ENCODE measurements at regions not wholly inside any gene's neighbourhood (a gene's known extent, or its start where the extent isn't known, plus 50 kb on each side); places are given as distances from the start of the nearest gene placed in this dataset.

DNA sequence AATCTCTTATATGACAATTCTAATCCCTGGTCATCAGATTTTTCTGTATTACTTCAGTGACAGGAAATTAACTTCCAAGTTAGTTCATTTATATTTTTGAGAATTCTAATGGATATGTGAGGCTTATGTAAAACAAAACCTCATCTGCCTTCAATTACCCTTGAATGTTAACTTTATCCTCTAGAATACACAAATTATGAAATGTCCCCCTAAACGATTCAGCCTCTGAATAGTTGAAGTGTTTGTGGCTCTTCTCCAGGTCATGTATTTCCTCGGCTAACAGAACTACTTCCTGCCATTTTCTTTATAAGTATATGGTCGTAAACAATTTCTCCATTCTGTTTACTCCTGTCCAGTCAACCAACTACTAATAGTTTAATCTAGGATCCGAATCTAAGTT is 401.3 kb downstream of the PCDH10 start:
- TF ChIP-seq POLR2A (IDR thresholded peaks at IDR 0.05) (no peak), CTCF (IDR thresholded peaks at IDR 0.05) (no peak)

All from sigmoid colon (tissue), 3 donors.